H9 (cell line): ENCODE measurements at regions not wholly inside any gene's neighbourhood (a gene's known extent, or its start where the extent isn't known, plus 50 kb on each side); places are given as distances from the start of the nearest gene placed in this dataset.
A peak's percentile ranks its signal among the peaks of the same experiment; 100 is the strongest.

Experiments used
- DNase-seq: peaks from one replicate; pipeline ENCODE4 v3.0.0-alpha.2; 2017
- H2AFZ ChIP-seq: one replicate; pipeline ENCODE4 v1.6.1; 2013; ENCODE audit warnings: mild to moderate bottlenecking, low read length, control low read depth, moderate library complexity
- H2AK5ac ChIP-seq: 2 replicates; pipeline ENCODE4 v1.6.1; 2013; ENCODE audit warnings: low read length, control low read depth, mixed read lengths; ENCODE audit not compliant: insufficient read length
- H2BK120ac ChIP-seq: one replicate; pipeline ENCODE4 v1.6.1; 2013; ENCODE audit warnings: low read depth, mild to moderate bottlenecking, low read length, control low read depth, inconsistent platforms; ENCODE audit not compliant: poor library complexity, severe bottlenecking
- H2BK12ac ChIP-seq: 2 replicates; pipeline ENCODE4 v1.6.1; 2013; ENCODE audit warnings: low read length, control low read depth, mixed read lengths, low read depth; ENCODE audit not compliant: insufficient read length
- H2BK15ac ChIP-seq: 2 replicates; pipeline ENCODE4 v1.6.1; 2013; ENCODE audit warnings: low read depth, low read length, control low read depth
- H2BK20ac ChIP-seq: one replicate; pipeline ENCODE4 v1.6.1; 2013; ENCODE audit warnings: low read depth, mild to moderate bottlenecking, low read length, control low read depth, inconsistent platforms; ENCODE audit not compliant: poor library complexity, severe bottlenecking
- H2BK5ac ChIP-seq: 2 replicates; pipeline ENCODE4 v1.6.1; 2013; ENCODE audit warnings: low read length, control low read depth, mixed read lengths; ENCODE audit not compliant: insufficient read length
- H3K14ac ChIP-seq: 2 replicates; pipeline ENCODE4 v1.6.1; 2013; ENCODE audit warnings: low read length, control low read depth; ENCODE audit not compliant: insufficient read depth
- H3K18ac ChIP-seq: 2 replicates; pipeline ENCODE4 v1.6.1; 2013; ENCODE audit warnings: low read depth, mild to moderate bottlenecking, mixed read lengths, low read length, control low read depth; ENCODE audit not compliant: insufficient read length
- H3K23ac ChIP-seq: 2 replicates; pipeline ENCODE4 v1.6.1; 2013; ENCODE audit warnings: low read length, control low read depth, mixed read lengths, low read depth; ENCODE audit not compliant: insufficient read length
- H3K23me2 ChIP-seq: 2 replicates; pipeline ENCODE4 v1.6.1; 2013; ENCODE audit warnings: low read depth, mild to moderate bottlenecking, mixed read lengths, low read length, control low read depth; ENCODE audit not compliant: insufficient read length, poor library complexity, severe bottlenecking
- H3K27ac ChIP-seq: 2 replicates; pipeline ENCODE4 v1.5.1; 2013; ENCODE audit warnings: low read length, control low read depth, mixed read lengths, low read depth; ENCODE audit not compliant: insufficient read length
- H3K27me3 ChIP-seq: 2 replicates; pipeline ENCODE4 v1.6.1; 2013; ENCODE audit warnings: low read length, control low read depth, inconsistent platforms; ENCODE audit not compliant: insufficient read depth
- H3K4ac ChIP-seq: 2 replicates; pipeline ENCODE4 v1.6.1; 2013; ENCODE audit warnings: low read depth, mild to moderate bottlenecking, control low read depth, inconsistent platforms, low read length, moderate library complexity
- H3K4me1 ChIP-seq: 2 replicates; pipeline ENCODE4 v1.6.1; 2013; ENCODE audit warnings: low read length, control low read depth, inconsistent platforms; ENCODE audit not compliant: insufficient read depth
- H3K4me2 ChIP-seq: 2 replicates; pipeline ENCODE4 v1.6.1; 2013; ENCODE audit warnings: low read length, control low read depth, mixed read lengths; ENCODE audit not compliant: insufficient read length, insufficient read depth
- H3K56ac ChIP-seq: 2 replicates; pipeline ENCODE4 v1.6.1; 2013; ENCODE audit warnings: low read depth, mild to moderate bottlenecking, mixed read lengths, low read length, control low read depth; ENCODE audit not compliant: insufficient read length
- H3K79me1 ChIP-seq: 2 replicates; pipeline ENCODE4 v1.6.1; 2013; ENCODE audit warnings: low read depth, mild to moderate bottlenecking, moderate library complexity, low read length, control low read depth, inconsistent platforms; ENCODE audit not compliant: insufficient read depth, poor library complexity, severe bottlenecking
- H3K79me2 ChIP-seq: 2 replicates; pipeline ENCODE4 v1.6.1; 2013; ENCODE audit warnings: low read length, control low read depth, inconsistent platforms; ENCODE audit not compliant: insufficient read depth
- H3K9ac ChIP-seq: 2 replicates; pipeline ENCODE4 v1.6.1; 2013; ENCODE audit warnings: low read length, control low read depth, mixed read lengths; ENCODE audit not compliant: insufficient read length; ENCODE audit errors: extremely low read depth
- H3K9me3 ChIP-seq: one replicate; pipeline ENCODE4 v1.6.1; 2013; ENCODE audit warnings: low read depth, low read length, inconsistent platforms; ENCODE audit not compliant: control insufficient read depth
- H3T11ph ChIP-seq: one replicate; pipeline ENCODE4 v1.6.1; 2013; ENCODE audit warnings: mild to moderate bottlenecking, low read length, control low read depth, inconsistent platforms
- H4K20me1 ChIP-seq: one replicate; pipeline ENCODE4 v1.6.1; 2013; ENCODE audit not compliant: control insufficient read depth, insufficient read length, insufficient read depth
- H4K5ac ChIP-seq: 2 replicates; pipeline ENCODE4 v1.6.1; 2013; ENCODE audit warnings: low read depth, mild to moderate bottlenecking, mixed read lengths, low read length, control low read depth; ENCODE audit not compliant: insufficient read length
- H4K8ac ChIP-seq: replicated peaks from 2 replicates; pipeline ENCODE4 v1.6.1; 2013; ENCODE audit warnings: low read length, control low read depth, mixed read lengths, low read depth; ENCODE audit not compliant: insufficient read length
- H4K91ac ChIP-seq: 2 replicates; pipeline ENCODE4 v1.6.1; 2013; ENCODE audit warnings: low read depth, mild to moderate bottlenecking, moderate library complexity, mixed read lengths, low read length, control low read depth; ENCODE audit not compliant: insufficient read length
- H3K27ac Mint-ChIP-seq, 3 experiments: 2 replicates in 2 of 3; 3 replicates in 1 of 3; pipeline ENCODE4 v1.8.0; 2020 to 2021; ENCODE audit warnings: mixed read lengths in 3 of 3, mild to moderate bottlenecking in 1 of 3, moderate library complexity in 1 of 3
- H3K27me3 Mint-ChIP-seq: 2 replicates; pipeline ENCODE4 v1.8.0; 2021; ENCODE audit warnings: low read depth, mild to moderate bottlenecking, moderate library complexity, mixed read lengths
- H3K36me3 Mint-ChIP-seq, 3 experiments: 2 replicates in 2 of 3; 3 replicates in 1 of 3; pipeline ENCODE4 v1.8.0; 2020 to 2021; ENCODE audit warnings: low read depth in 3 of 3, mixed read lengths in 3 of 3; ENCODE audit not compliant: insufficient read depth in 1 of 3
- H3K4me1 Mint-ChIP-seq, 2 experiments: 2 replicates each; pipeline ENCODE4 v1.8.0; 2020; ENCODE audit warnings: mixed read lengths in 2 of 2
- H3K4me3 Mint-ChIP-seq, 2 experiments: 2 replicates in 1 of 2; 3 replicates in 1 of 2; pipeline ENCODE4 v1.8.0; 2020 to 2021; ENCODE audit warnings: mild to moderate bottlenecking in 2 of 2, mixed read lengths in 2 of 2, moderate library complexity in 1 of 2
- H3K9me3 Mint-ChIP-seq, 2 experiments: 2 replicates in 1 of 2; 3 replicates in 1 of 2; pipeline ENCODE4 v1.8.0; 2020; ENCODE audit warnings: mild to moderate bottlenecking in 2 of 2, mixed read lengths in 2 of 2, moderate library complexity in 1 of 2
- CTCF ChIP-seq: fragments of 200-600 bp; sonication (generic); conservative IDR thresholded peaks from 3 replicates; pipeline ENCODE4 v1.8.0; 2021; ENCODE audit warnings: antibody characterized with exemption, mild to moderate bottlenecking
- WGBS: extraction: QIAGEN DNeasy Blood & Tissue Kit; methylation state at CpG from one replicate; pipeline ENCODE4 v1.1.7; 2013; ENCODE audit warnings: missing lambda C conversion rate, low lambda C conversion rate, mixed read lengths; ENCODE audit not compliant: insufficient read length; ENCODE audit errors: extremely low coverage; 5-methylcytosine and 5-hydroxymethylcytosine counted together

- peak overlapping the region in 2 of 3 experiments; percentile 8 to 68; a peak in 2 of 7 replicates for H3K27ac Mint-ChIP-seq
Observed at GRCh38 chr10:47055386-47056246, 144.4 kb downstream of the PTPN20 start.

More at GRCh38 chr10:47055386-47056246, 144.4 kb downstream of the PTPN20 start:
- Histone ChIP-seq H4K8ac (no peak overlapping the region), H3K27me3 (no peaks in the 10 kb centered on the region), H3K4me2 (no peak overlapping the region), H2AK5ac (no peak overlapping the region), H3K18ac (no peak overlapping the region), H2BK5ac (no peak overlapping the region), H3K9ac (no peak overlapping the region), H3K4me1 (no peaks in the 10 kb centered on the region), H2BK12ac (no peak overlapping the region), H2BK15ac (no peak overlapping the region), H2BK120ac (no peak overlapping the region), H4K5ac (no peak overlapping the region), H3K23me2 (no peaks in the 10 kb centered on the region), H4K91ac (no peak overlapping the region), H3K9me3 (no peaks in the 10 kb centered on the region), H4K20me1 (no peaks in the 10 kb centered on the region), H3K79me2 (no peaks in the 10 kb centered on the region), H2AFZ (no peak overlapping the region), H2BK20ac (no peak overlapping the region), H3K23ac (no peak overlapping the region), H3T11ph (no peak overlapping the region), H3K14ac (no peak overlapping the region), H3K27ac (no peak overlapping the region), H3K56ac (no peak overlapping the region), H3K79me1 (no peaks in the 10 kb centered on the region), H3K4ac (no peak overlapping the region)
- no peak for TF ChIP-seq CTCF
- peak; percentile 19 for DNase-seq
- H3K4me3 Mint-ChIP-seq: no peak overlapping the region; a peak in 1 of 5 replicates
- no peaks in the 10 kb centered on the region for H3K4me1 Mint-ChIP-seq
- no CpG with 5 or more reads among the region's 10 CpGs for WGBS
- H3K36me3 Mint-ChIP-seq: no peaks in the 10 kb centered on the region
- peaks cover 4% of the 10 kb centered on the region for H3K27me3 Mint-ChIP-seq
- peaks cover 0 to 3% of the 10 kb centered on the region in 2 experiments; a peak in 1 of 5 replicates for H3K9me3 Mint-ChIP-seq
